ENCODE measurements at regions not wholly inside any gene's neighbourhood (a gene's known extent, or its start where the extent isn't known, plus 50 kb on each side); places are given as distances from the start of the nearest gene placed in this dataset.

DNA sequence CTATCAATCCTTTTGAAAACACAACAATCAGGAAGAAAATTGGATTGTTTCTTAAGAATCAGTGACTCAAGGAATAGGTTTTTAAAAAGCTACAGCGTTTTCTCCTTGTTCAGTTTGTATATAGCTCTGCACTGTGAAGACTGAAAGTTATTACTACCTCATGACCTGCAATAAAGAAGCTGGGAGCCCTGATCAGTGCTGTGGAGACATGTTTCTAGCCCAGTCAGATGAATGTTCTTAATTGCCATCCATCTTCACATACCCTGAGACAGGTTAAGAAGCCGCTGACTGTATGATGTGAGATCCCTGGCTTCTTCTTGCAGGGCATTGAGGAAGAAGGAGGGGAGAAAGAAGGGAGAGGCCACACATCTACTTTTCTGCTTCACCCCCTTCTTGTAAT is 58.0 kb upstream of the VWC2 start:
- Mint-ChIP-seq H3K9me3 (ENCODE audit: unreplicated experiment) (no peaks in the 10 kb centered on the region), H3K27me3 (ENCODE audit: insufficient read depth, unreplicated experiment) (no peaks in the 10 kb centered on the region), H3K36me3 (ENCODE audit: insufficient read depth, unreplicated experiment) (no peaks in the 10 kb centered on the region), H3K4me1 (ENCODE audit: insufficient read depth, unreplicated experiment) (no peaks in the 10 kb centered on the region), H3K4me3 (ENCODE audit: unreplicated experiment) (no peak overlapping the region), H3K27ac (ENCODE audit: low read depth, unreplicated experiment) (no peak overlapping the region)
- DNase-seq (ENCODE audit: unreplicated experiment), result no peak
- TF ChIP-seq, protein P1, sequence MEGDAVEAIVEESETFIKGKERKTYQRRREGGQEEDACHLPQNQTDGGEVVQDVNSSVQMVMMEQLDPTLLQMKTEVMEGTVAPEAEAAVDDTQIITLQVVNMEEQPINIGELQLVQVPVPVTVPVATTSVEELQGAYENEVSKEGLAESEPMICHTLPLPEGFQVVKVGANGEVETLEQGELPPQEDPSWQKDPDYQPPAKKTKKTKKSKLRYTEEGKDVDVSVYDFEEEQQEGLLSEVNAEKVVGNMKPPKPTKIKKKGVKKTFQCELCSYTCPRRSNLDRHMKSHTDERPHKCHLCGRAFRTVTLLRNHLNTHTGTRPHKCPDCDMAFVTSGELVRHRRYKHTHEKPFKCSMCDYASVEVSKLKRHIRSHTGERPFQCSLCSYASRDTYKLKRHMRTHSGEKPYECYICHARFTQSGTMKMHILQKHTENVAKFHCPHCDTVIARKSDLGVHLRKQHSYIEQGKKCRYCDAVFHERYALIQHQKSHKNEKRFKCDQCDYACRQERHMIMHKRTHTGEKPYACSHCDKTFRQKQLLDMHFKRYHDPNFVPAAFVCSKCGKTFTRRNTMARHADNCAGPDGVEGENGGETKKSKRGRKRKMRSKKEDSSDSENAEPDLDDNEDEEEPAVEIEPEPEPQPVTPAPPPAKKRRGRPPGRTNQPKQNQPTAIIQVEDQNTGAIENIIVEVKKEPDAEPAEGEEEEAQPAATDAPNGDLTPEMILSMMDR (IDR thresholded peaks at IDR 0.05; ENCODE audit: unreplicated experiment), result no peak
- BruUV-seq (replicated peaks), result no TSS peak
- intact Hi-C loops (cut with micrococcal nuclease), result no loop called here
- POLR2A ChIA-PET, result no interaction called here
- CTCF ChIA-PET, result no interaction called here

DNA sequence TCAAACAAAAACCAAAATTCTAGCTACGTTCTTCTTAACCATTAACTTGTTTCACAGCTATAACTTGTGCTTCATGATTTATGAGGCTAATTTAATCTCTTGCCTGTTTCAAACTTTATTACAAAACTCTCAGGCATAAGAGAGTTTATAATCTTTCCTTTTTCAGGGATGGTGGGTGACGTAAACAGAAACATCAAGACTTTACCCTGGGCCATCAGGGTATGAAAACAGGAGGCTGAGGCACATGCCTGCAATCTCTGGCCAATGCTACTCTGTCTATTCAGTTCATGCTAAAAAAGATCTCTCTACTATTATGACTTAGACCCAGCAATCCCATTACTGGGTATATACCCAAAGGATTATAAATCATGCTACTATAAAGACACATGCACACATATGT is 55.9 kb upstream of the VWC2 start:
- Mint-ChIP-seq H3K4me1 (ENCODE audit: insufficient read depth, unreplicated experiment) (no peaks in the 10 kb centered on the region), H3K4me3 (ENCODE audit: unreplicated experiment) (no peak overlapping the region), H3K27me3 (ENCODE audit: insufficient read depth, unreplicated experiment) (no peaks in the 10 kb centered on the region), H3K27ac (ENCODE audit: low read depth, unreplicated experiment) (no peak overlapping the region), H3K9me3 (ENCODE audit: unreplicated experiment) (no peaks in the 10 kb centered on the region), H3K36me3 (ENCODE audit: insufficient read depth, unreplicated experiment) (no peaks in the 10 kb centered on the region)
- intact Hi-C loops (cut with micrococcal nuclease), result no loop called here
- TF ChIP-seq, protein P1 (IDR thresholded peaks at IDR 0.05; ENCODE audit: unreplicated experiment), result no peak
- ChIA-PET POLR2A (no interaction called here), CTCF (interaction anchor here (0.6 kb wide), 1 partner anchor 55 kb away, joined by 4 read pairs; no protein-coding TSS in a partner anchor)
- BruUV-seq (replicated peaks), result no TSS peak
- DNase-seq (ENCODE audit: unreplicated experiment), result no peak

DNA sequence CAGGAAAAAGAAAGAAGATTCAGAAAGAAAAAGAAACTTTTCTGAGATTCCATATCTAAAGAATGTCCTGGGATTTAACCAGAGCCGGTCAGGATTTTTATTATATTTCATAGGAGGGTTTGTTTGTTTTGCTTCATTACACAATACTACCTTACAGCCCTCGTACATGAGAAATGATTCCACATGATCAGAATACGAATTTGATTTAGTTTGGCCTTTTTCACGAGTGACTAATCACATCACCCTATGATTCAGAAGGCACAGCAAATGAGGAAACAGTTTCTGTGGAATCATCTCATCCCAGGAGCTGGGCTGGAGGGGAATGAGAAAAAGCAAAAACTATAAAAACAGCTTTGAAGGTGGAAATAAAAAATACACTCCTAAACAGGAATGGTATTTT is 54.7 kb upstream of the VWC2 start:
- intact Hi-C loops (cut with micrococcal nuclease), result no loop called here
- CTCF ChIA-PET, result no interaction called here
- Mint-ChIP-seq H3K27ac (ENCODE audit: low read depth, unreplicated experiment) (no peak overlapping the region), H3K27me3 (ENCODE audit: insufficient read depth, unreplicated experiment) (no peaks in the 10 kb centered on the region), H3K4me1 (ENCODE audit: insufficient read depth, unreplicated experiment) (no peaks in the 10 kb centered on the region), H3K36me3 (ENCODE audit: insufficient read depth, unreplicated experiment) (no peaks in the 10 kb centered on the region), H3K4me3 (ENCODE audit: unreplicated experiment) (no peak overlapping the region), H3K9me3 (ENCODE audit: unreplicated experiment) (no peaks in the 10 kb centered on the region)
- POLR2A ChIA-PET, result no interaction called here
- TF ChIP-seq, protein P1 (IDR thresholded peaks at IDR 0.05; ENCODE audit: unreplicated experiment), result no peak
- no peak for DNase-seq (ENCODE audit: unreplicated experiment)
- BruUV-seq (replicated peaks), result no TSS peak

DNA sequence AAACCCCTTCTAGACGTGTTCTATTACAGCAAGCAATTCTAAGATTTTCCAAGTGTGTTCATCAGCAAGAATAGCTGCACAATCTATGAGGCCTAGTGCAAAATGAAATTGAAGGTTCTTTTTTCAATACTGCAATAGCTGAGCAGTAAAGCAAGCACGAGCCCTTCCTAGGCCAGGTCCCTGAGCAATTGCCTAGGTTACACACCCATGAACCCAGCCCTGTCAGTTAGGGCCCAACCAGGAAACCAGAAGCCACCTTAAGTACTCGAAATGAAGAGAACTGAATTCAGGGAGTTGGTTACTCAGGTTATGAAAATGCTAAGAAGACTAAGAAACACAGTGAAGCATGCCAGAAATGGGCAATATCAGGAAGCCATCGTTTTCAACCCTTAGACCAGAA is 52.0 kb upstream of the VWC2 start:
- POLR2A ChIA-PET, result no interaction called here
- CTCF ChIA-PET, result no interaction called here
- TF ChIP-seq, protein P1 (IDR thresholded peaks at IDR 0.05; ENCODE audit: unreplicated experiment), result no peak

More for the DNA sequence above, 52.0 kb upstream of the VWC2 start:
- no TSS peak for BruUV-seq (replicated peaks)
- Mint-ChIP-seq H3K4me1 (ENCODE audit: insufficient read depth, unreplicated experiment) (no peaks in the 10 kb centered on the region), H3K9me3 (ENCODE audit: unreplicated experiment) (no peaks in the 10 kb centered on the region), H3K27me3 (ENCODE audit: insufficient read depth, unreplicated experiment) (peaks cover 12% of the 10 kb centered on the region), H3K27ac (ENCODE audit: low read depth, unreplicated experiment) (no peak overlapping the region), H3K36me3 (ENCODE audit: insufficient read depth, unreplicated experiment) (no peaks in the 10 kb centered on the region), H3K4me3 (ENCODE audit: unreplicated experiment) (no peak overlapping the region)
- intact Hi-C loops (cut with micrococcal nuclease), result no loop called here
- DNase-seq (ENCODE audit: unreplicated experiment), result no peak

Data from MCF 10A (cell line).